Mesodermal cell (in vitro differentiated cells): ENCODE measurements at regions not wholly inside any gene's neighbourhood (a gene's known extent, or its start where the extent isn't known, plus 50 kb on each side); places are given as distances from the start of the nearest gene placed in this dataset.

ENCODE experiments used
- H3K27ac ChIP-seq: 2 replicates; pipeline ENCODE4 v1.7.0; 2013; ENCODE audit warnings: mild to moderate bottlenecking, low read depth, low read length, moderate library complexity; ENCODE audit not compliant: severe bottlenecking
- H3K36me3 ChIP-seq: 2 replicates; pipeline ENCODE4 v1.7.1; 2013; ENCODE audit warnings: mild to moderate bottlenecking, low read length, moderate library complexity; ENCODE audit not compliant: control insufficient read depth, insufficient read depth
- H3K4me1 ChIP-seq: one replicate; pipeline ENCODE4 v1.7.1; 2013; ENCODE audit warnings: mild to moderate bottlenecking, low read length; ENCODE audit not compliant: insufficient read depth, control insufficient read depth, poor library complexity, severe bottlenecking
- H3K4me3 ChIP-seq: 2 replicates; pipeline ENCODE4 v1.7.0; 2013; ENCODE audit warnings: low read length, control low read depth, mild to moderate bottlenecking; ENCODE audit not compliant: insufficient read depth, poor library complexity, severe bottlenecking; ENCODE audit errors: extremely low read depth
- H3K9me3 ChIP-seq: 2 replicates; pipeline ENCODE4 v1.7.1; 2013; ENCODE audit warnings: mild to moderate bottlenecking, low read length, moderate library complexity; ENCODE audit not compliant: control insufficient read depth
- WGBS, 2 experiments: methylation state at CpG; one replicate each; pipeline ENCODE4 v1.1.5; 2013; ENCODE audit warnings: missing lambda C conversion rate in 2 of 2; ENCODE audit not compliant: insufficient coverage in 2 of 2; 5-methylcytosine and 5-hydroxymethylcytosine counted together

DNA sequence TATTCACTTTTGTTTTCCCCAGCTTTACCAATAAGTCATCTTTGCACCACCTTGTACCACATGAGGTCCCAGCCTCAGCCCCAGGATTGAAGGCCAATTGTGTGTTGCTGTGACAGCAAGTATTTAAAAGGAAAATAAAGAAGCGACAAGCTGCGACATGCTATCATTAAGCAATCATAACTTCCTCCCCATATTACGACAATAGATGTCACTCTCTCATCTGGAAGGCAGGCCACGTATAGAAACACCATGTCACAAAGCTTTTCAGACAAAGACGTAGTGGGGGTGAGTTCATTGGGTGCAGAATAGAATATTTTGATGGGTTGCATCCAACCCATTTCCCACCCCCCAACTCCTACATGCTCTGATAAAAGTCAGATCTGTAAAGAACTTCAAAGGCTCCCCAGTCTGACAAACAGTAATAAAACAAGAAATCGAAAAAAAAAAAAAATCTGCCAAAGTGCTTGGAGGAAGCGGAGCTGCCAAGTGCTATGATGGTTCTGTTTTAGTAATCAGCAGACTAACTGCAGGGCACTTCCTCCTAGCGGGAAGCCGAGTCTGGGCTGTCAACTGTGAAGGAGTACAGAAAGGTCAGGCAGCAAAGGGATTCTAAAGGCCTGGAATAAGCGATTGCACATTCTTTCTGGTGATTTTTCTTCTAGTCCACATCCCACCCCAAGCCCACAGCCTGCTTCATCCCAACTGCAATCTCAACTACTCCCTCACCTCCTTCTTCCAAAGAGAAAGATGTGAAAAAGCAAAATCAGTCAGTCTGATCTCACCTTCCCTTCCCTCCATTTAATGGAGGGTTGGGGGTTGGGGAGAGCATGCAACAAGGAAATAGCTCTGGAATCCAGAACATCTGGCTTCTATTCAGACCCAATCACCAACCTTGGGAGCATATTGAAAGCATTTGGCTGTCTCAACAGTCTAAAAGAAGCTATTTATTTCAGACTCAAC, 131.4 kb upstream of the UBASH3B start:
- Histone ChIP-seq H3K4me3 (no peak overlapping the region), H3K9me3 (no peaks in the 10 kb centered on the region), H3K4me1 (peaks cover 13% of the 10 kb centered on the region), H3K36me3 (no peaks in the 10 kb centered on the region), H3K27ac (peak overlapping the region; percentile 84)
- WGBS, 2 experiments = 29 to 45% methylated on average over 3 to 8 of the region's 10 CpGs

DNA sequence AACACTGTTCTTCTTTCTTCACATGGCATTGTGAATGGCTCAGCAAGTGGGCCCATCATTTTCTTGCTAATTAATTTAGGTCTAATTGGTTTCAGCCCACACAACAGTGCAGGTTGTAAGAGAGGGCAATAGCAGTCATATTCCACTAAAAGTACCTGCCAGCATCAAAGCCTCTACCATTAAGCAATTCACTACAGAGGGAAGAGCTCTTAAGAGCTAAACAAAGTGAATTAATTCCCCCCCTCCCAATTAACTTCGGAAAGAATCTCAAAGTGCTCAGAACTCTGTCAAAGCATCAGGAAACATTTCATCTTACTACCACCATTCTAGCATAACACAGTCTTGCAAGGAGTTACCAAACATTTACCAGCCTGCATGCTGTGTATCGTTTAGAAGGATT, 133.9 kb upstream of the UBASH3B start:
- Histone ChIP-seq H3K4me3 (no peak overlapping the region), H3K27ac (no peak overlapping the region), H3K9me3 (no peaks in the 10 kb centered on the region), H3K4me1 (peaks cover 13% of the 10 kb centered on the region), H3K36me3 (no peaks in the 10 kb centered on the region)
- 29 to 56% methylated on average over 1 of the region's 2 CpGs for WGBS, 2 experiments

DNA sequence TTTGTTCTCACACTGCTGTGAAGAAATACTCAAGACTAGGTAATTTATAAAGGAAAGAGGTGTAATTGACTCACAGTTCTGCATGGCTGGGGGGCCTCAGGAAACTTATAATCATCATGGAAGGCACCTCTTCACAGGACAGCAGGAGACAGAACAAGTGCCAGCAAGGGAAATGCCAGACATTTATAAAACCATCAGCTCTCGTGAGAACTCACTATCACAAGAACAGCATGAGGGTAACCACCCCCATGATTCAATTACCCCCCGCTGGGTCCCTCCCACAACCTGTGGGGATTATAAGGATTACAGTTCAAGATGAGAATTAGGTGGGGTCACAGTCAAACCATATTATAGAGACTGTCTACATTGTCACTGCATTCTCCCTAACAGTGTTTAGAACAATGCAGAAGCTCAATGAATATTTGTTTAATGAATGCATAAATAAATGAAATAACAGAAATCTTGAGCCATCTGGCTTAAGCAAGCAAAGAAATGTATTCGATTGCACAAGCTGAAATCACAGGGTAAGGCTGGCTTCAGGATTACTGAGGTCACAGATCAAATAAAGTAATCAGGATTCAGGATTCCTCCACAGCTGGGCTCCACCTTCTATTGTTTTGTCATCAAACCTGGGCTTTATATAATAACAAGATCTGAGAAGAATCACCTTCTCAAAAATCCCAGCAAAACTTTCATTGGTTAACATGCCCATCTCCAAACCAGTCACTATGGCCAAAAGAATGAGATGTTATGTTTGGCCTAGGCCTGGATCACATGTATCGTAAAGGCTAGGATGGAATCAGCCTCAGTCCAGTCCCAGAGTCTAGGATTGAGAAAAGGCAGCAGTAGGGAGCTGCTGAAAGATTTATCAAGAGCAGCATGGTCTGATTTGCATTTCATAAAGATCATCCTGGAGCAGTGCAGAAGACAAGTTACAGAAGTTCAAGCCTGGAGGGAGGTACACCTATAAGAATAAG, 137.8 kb upstream of the UBASH3B start:
- Histone ChIP-seq H3K36me3 (no peaks in the 10 kb centered on the region), H3K4me3 (no peak overlapping the region), H3K9me3 (no peaks in the 10 kb centered on the region), H3K4me1 (no peaks in the 10 kb centered on the region), H3K27ac (no peak overlapping the region)
- 93 to 95% methylated on average over 2 of the region's 4 CpGs for WGBS, 2 experiments

- 86 to 90% methylated on average over 1 of the region's 2 CpGs for WGBS, 2 experiments
- no peak overlapping the region for H3K27ac ChIP-seq
- H3K4me3 ChIP-seq = no peak overlapping the region
- no peaks in the 10 kb centered on the region for H3K9me3 ChIP-seq
- H3K4me1 ChIP-seq = no peaks in the 10 kb centered on the region
- no peaks in the 10 kb centered on the region for H3K36me3 ChIP-seq
These were observed 138.8 kb upstream of the UBASH3B start for GRCh38 chr11:122516686-122517085.

DNA sequence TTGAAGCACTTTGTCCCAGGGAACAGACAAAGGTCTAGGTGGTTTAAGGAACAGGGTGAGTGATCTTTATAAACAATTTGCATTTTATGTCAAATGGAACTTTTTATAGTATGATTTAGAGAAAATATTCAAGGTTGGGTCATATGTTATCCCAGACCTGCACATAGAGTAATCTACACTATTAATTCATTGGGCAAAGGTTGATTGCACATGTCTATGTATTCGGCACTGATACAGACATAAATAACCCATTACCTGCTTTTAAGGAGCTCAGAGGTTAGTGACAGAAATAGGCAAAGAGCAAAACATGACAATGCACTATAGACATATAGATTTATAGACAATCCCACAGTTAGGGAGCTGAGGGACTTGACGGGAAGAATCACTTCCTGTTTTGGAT, 141.5 kb upstream of the UBASH3B start:
- H3K4me3 ChIP-seq = no peak overlapping the region
- H3K36me3 ChIP-seq = no peaks in the 10 kb centered on the region
- WGBS, 2 experiments = 90% methylated on average over 2 of the region's 2 CpGs; no CpG with 5 or more reads in 1 of the 2 experiments
- no peaks in the 10 kb centered on the region for H3K9me3 ChIP-seq
- H3K4me1 ChIP-seq = no peaks in the 10 kb centered on the region
- H3K27ac ChIP-seq = no peak overlapping the region

DNA sequence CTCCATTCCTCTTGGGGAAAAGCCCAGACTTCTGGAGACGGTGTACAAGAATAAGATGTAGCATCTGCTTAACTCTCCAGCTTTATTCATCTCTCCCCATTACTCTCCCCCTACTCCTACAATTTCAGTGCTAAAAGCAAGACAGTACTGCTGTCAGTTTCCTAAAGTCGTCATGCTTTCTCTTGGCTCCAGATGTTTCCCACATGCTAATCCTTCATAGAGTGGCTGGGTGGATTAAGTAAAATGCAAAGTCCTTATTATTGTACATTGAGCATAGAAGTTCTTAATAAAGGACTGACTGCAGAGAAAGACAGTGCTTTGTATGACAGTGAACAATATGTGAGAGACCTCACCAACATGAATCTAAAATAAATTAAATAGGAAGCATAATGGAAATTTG, 142.2 kb upstream of the UBASH3B start:
- Histone ChIP-seq H3K9me3 (no peaks in the 10 kb centered on the region), H3K27ac (no peak overlapping the region), H3K4me3 (no peak overlapping the region), H3K36me3 (no peaks in the 10 kb centered on the region), H3K4me1 (no peaks in the 10 kb centered on the region)
- 88 to 100% methylated on average over 1 of the region's 2 CpGs for WGBS, 2 experiments

DNA sequence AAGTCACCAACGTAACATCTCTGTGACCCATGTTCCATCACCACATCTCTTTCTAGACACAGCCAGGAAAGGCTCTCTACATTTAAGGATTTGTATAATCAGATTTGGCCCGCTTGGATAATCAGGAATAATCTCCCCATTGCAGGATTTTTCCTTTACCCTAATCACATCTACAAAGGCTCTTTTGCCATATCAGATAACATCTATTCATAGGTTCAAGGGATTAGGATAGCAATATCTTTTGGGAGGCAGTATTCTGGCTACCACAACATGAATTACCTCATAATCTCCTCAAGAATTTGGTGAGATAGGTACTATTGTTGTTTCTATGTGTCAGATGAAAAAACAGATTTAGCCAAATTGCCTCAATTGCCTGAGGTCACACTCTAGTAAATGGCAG, 142.8 kb upstream of the UBASH3B start:
- Histone ChIP-seq H3K9me3 (no peaks in the 10 kb centered on the region), H3K4me3 (no peak overlapping the region), H3K4me1 (no peaks in the 10 kb centered on the region), H3K27ac (no peak overlapping the region), H3K36me3 (no peaks in the 10 kb centered on the region)
- WGBS, 2 experiments = 86 to 100% methylated on average over 1 of the region's 2 CpGs

DNA sequence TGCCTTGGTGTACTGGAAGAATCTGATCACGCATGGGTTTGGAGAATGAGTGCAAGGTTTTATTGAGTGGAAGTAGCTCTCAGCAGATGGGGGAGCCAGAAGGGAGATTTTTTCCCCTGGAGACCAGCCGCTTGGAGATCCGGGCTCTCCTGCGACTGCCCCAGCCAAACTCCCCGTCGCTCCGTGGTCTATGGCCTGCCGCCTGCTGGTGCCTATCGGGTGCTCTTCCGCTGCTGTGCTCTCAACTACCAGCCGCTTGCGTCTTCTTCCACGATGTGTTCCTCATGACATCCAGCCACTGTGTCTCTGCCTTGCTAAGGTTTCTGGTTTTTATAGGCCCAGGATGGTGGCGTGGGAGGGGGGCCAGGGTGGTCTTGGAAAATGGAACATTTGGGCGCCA, 145.6 kb upstream of the UBASH3B start:
- H3K4me1 ChIP-seq = no peaks in the 10 kb centered on the region
- 94% methylated on average over 11 to 14 of the region's 15 CpGs for WGBS, 2 experiments
- H3K9me3 ChIP-seq = no peaks in the 10 kb centered on the region
- H3K4me3 ChIP-seq = no peak overlapping the region
- H3K36me3 ChIP-seq = no peaks in the 10 kb centered on the region
- no peak overlapping the region for H3K27ac ChIP-seq

DNA sequence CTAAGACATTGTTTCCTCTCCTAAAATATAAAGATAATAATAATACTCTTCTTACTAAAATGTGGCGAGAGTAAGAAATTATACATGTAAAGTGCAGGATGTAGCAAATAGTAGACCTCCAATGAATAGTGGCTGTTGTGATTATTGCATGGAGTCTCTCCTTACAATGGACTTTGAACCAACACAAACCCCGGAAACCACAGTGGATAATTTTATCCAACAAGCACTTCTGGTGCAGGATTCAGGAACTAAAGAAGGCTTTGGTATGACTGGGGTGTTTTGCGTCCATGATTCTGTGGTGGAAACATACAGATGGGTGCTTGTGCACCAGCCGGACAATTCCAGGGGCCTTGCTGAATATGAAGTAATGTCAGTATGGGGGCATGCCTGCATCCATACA, 146.4 kb upstream of the UBASH3B start:
- H3K36me3 ChIP-seq = no peaks in the 10 kb centered on the region
- no peak overlapping the region for H3K4me3 ChIP-seq
- no peak overlapping the region for H3K27ac ChIP-seq
- H3K9me3 ChIP-seq = no peaks in the 10 kb centered on the region
- 89% methylated on average over 1 of the region's 4 CpGs; no CpG with 5 or more reads in 1 of the 2 experiments for WGBS, 2 experiments
- no peaks in the 10 kb centered on the region for H3K4me1 ChIP-seq

DNA sequence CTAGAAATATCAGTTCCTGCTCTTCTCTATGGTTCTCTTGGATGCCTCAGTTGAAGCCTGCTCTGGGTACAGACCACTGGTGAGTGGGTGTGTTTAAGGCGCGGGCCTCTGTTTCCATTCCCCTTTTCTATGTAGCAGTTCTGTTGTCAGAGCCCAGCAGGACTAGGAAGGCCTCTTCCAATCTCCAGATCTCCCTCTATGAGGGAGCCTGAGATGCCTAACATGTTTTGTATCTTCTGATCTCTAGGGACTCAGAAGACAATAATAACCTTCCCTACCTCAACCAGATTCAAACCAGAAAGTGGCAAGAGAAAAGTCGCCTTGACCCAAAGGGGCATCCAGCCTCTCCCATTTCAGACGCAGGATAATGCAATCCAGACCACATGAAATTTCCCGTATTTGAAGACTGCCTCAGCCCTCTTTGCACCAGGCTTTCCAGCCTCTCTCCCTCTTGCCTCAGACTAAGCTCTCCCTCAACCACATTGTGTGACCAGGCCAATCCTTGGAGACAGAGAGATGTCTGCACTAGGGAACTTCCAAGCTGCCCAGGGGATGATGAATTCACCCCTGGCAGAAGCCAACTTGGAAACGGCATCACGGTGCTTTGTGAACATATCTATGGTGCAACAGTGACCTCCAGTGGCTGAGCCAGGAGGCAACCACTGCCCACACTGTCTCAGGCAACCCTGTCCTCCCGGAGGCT, 150.1 kb upstream of the UBASH3B start:
- WGBS, 2 experiments = 48 to 49% methylated on average over 3 to 6 of the region's 8 CpGs
- no peak overlapping the region for H3K27ac ChIP-seq
- H3K4me3 ChIP-seq = no peak overlapping the region

More for the DNA sequence above, 150.1 kb upstream of the UBASH3B start:
- H3K36me3 ChIP-seq = no peaks in the 10 kb centered on the region
- H3K9me3 ChIP-seq = no peaks in the 10 kb centered on the region
- H3K4me1 ChIP-seq = no peaks in the 10 kb centered on the region
